MM.1S (cell line): ENCODE measurements at regions not wholly inside any gene's neighbourhood (a gene's known extent, or its start where the extent isn't known, plus 50 kb on each side); places are given as distances from the start of the nearest gene placed in this dataset.

Source experiments
- DNase-seq: peaks from one replicate; pipeline ENCODE4 v3.0.0-alpha.2; 2015
- H2AFZ ChIP-seq: fragments of 300-600 bp; sonication (generic); 2 replicates; pipeline ENCODE4 v1.6.0; 2016; ENCODE audit warnings: antibody characterized with exemption, low read length
- H3F3A ChIP-seq: fragments of 300-600 bp; sonication (generic); 2 replicates; pipeline ENCODE4 v1.6.1; 2016; ENCODE audit warnings: mild to moderate bottlenecking, antibody characterized with exemption, low read length, moderate library complexity, mixed read lengths; ENCODE audit not compliant: insufficient read depth
- H3K27ac ChIP-seq: fragments of 300-600 bp; sonication (generic); 2 replicates; pipeline ENCODE4 v1.5.1; 2016; ENCODE audit warnings: mild to moderate bottlenecking, low read length
- H3K27me3 ChIP-seq: fragments of 300-600 bp; sonication (generic); replicated peaks from 2 replicates; pipeline ENCODE4 v1.6.0; 2016; ENCODE audit warnings: low read length; ENCODE audit not compliant: insufficient read depth
- H3K36me3 ChIP-seq: fragments of 300-600 bp; sonication (generic); replicated peaks from 2 replicates; pipeline ENCODE4 v1.6.1; 2016; ENCODE audit warnings: mild to moderate bottlenecking, low read length, mixed read lengths; ENCODE audit not compliant: insufficient read depth
- H3K4me1 ChIP-seq: fragments of 300-600 bp; sonication (generic); 2 replicates; pipeline ENCODE4 v1.6.1; 2016; ENCODE audit warnings: low read length, mixed read lengths
- H3K4me2 ChIP-seq: fragments of 300-600 bp; sonication (generic); 2 replicates; pipeline ENCODE4 v1.6.0; 2016; ENCODE audit warnings: low read depth, low read length
- H3K4me3 ChIP-seq: fragments of 300-600 bp; sonication (generic); 2 replicates; pipeline ENCODE4 v1.5.1; 2016; ENCODE audit warnings: low read length, mixed read lengths
- H3K79me2 ChIP-seq: fragments of 300-600 bp; sonication (generic); 2 replicates; pipeline ENCODE4 v1.6.1; 2016; ENCODE audit warnings: mixed run types, low read length, mixed read lengths
- H3K9ac ChIP-seq: fragments of 300-600 bp; sonication (generic); 2 replicates; pipeline ENCODE4 v1.6.1; 2016; ENCODE audit warnings: low read length, mixed read lengths
- H3K9me2 ChIP-seq: fragments of 300-600 bp; sonication (generic); replicated peaks from 2 replicates; pipeline ENCODE4 v1.6.1; 2016; ENCODE audit warnings: mild to moderate bottlenecking, low read length, mixed read lengths; ENCODE audit not compliant: insufficient read depth
- H3K9me3 ChIP-seq: fragments of 300-600 bp; sonication (generic); replicated peaks from 2 replicates; pipeline ENCODE4 v1.6.1; 2016; ENCODE audit warnings: mild to moderate bottlenecking, low read length, mixed read lengths; ENCODE audit not compliant: insufficient read depth
- H4K20me1 ChIP-seq: fragments of 300-600 bp; sonication (generic); 2 replicates; pipeline ENCODE4 v1.6.1; 2016; ENCODE audit warnings: mild to moderate bottlenecking, low read length, moderate library complexity, mixed read lengths; ENCODE audit not compliant: insufficient read depth
- CTCF ChIP-seq: fragments of 300-600 bp; sonication (generic); IDR thresholded peaks from 2 replicates; pipeline ENCODE4 v1.5.1; 2016; ENCODE audit warnings: antibody characterized with exemption, low read length, mixed read lengths
- EZH2 ChIP-seq: fragments of 300-600 bp; sonication (generic); optimal IDR thresholded peaks from 2 replicates; pipeline ENCODE3; 2017; ENCODE audit warnings: low read depth, mild to moderate bottlenecking, antibody characterized with exemption, low read length, mixed read lengths
- EZH2phosphoT487 ChIP-seq: fragments of 300-600 bp; sonication (generic); IDR thresholded peaks from 2 replicates; pipeline ENCODE4 v1.6.1; 2018; ENCODE audit warnings: antibody characterized with exemption, low read length

- Histone ChIP-seq H3K27ac (no peak overlapping the region), H3K9me2 (no peaks in the 10 kb centered on the region), H3F3A (no peaks in the 10 kb centered on the region), H3K4me2 (no peak overlapping the region), H3K36me3 (no peaks in the 10 kb centered on the region), H4K20me1 (no peaks in the 10 kb centered on the region), H3K79me2 (no peaks in the 10 kb centered on the region), H3K4me3 (no peak overlapping the region), H3K9me3 (no peaks in the 10 kb centered on the region), H3K9ac (no peak overlapping the region), H3K4me1 (no peaks in the 10 kb centered on the region), H2AFZ (no peak overlapping the region), H3K27me3 (no peaks in the 10 kb centered on the region)
- no peak for TF ChIP-seq EZH2
- no peak for TF ChIP-seq EZH2phosphoT487
- no peak for TF ChIP-seq CTCF
- DNase-seq = no peak
Observed at GRCh38 chr6:81307651-81308214, 444.7 kb downstream of the TENT5A start.

- Histone ChIP-seq H3K4me3 (no peak overlapping the region), H3K4me2 (no peak overlapping the region), H3F3A (no peaks in the 10 kb centered on the region), H3K36me3 (no peaks in the 10 kb centered on the region), H4K20me1 (no peaks in the 10 kb centered on the region), H3K79me2 (no peaks in the 10 kb centered on the region), H3K27ac (no peak overlapping the region), H3K9me3 (no peaks in the 10 kb centered on the region), H3K4me1 (no peaks in the 10 kb centered on the region), H3K9ac (no peak overlapping the region), H2AFZ (no peak overlapping the region), H3K27me3 (no peaks in the 10 kb centered on the region), H3K9me2 (no peaks in the 10 kb centered on the region)
- TF ChIP-seq EZH2phosphoT487 (no peak), CTCF (no peak), EZH2 (no peak)
- no peak for DNase-seq
Observed at GRCh38 chr6:81304466-81304865, 448.0 kb downstream of the TENT5A start.

GRCh38 chr6:81300961-81301360 lies 451.5 kb downstream of the TENT5A start:
- no peak overlapping the region for H3K4me2 ChIP-seq
- no peak overlapping the region for H3K9ac ChIP-seq
- no peaks in the 10 kb centered on the region for H3K36me3 ChIP-seq
- TF ChIP-seq EZH2 (no peak), CTCF (no peak), EZH2phosphoT487 (no peak)
- no peak overlapping the region for H3K4me3 ChIP-seq
- no peak overlapping the region for H3K27ac ChIP-seq
- no peaks in the 10 kb centered on the region for H3K9me2 ChIP-seq
- no peak overlapping the region for H2AFZ ChIP-seq
- H3K4me1 ChIP-seq = no peaks in the 10 kb centered on the region
- H3K9me3 ChIP-seq = no peaks in the 10 kb centered on the region
- DNase-seq = no peak
- no peaks in the 10 kb centered on the region for H3K27me3 ChIP-seq
- H3K79me2 ChIP-seq = no peaks in the 10 kb centered on the region
- no peaks in the 10 kb centered on the region for H4K20me1 ChIP-seq
- H3F3A ChIP-seq = no peaks in the 10 kb centered on the region
